ENCODE measurements at regions not wholly inside any gene's neighbourhood (a gene's known extent, or its start where the extent isn't known, plus 50 kb on each side); places are given as distances from the start of the nearest gene placed in this dataset.

- no peak for TF ChIP-seq POLR2AphosphoS5 (IDR thresholded peaks at IDR 0.05; ENCODE audit: low read depth, low read length)
- TF ChIP-seq POLR2A (IDR thresholded peaks at IDR 0.05; ENCODE audit: low read depth, low read length): no peak
These were observed 180.7 kb upstream of the NRXN3 start for GRCh38 chr14:77989441-77989991.
